ENCODE measurements at regions not wholly inside any gene's neighbourhood (a gene's known extent, or its start where the extent isn't known, plus 50 kb on each side); places are given as distances from the start of the nearest gene placed in this dataset.

DNA sequence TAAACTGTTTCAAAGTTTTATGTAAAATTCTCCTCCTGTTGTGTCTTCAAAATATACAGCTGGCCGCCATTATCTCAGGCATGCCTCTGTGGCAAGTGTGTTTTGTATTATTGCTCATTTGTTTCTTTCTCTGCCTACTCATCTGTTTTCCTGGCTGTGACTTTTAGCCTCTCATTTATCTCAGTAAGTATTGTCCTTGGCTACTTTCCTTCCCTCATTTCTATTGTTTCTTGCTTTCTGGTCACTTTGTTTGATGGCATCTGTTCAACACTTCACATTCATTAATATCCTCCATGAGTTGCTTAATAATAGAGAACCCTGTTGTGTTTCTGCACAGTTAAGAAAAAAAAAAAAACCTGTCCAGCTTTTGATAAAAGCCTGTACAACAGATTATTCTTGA lies 869.4 kb downstream of the PCDH17 start:
- TF ChIP-seq, protein P1, sequence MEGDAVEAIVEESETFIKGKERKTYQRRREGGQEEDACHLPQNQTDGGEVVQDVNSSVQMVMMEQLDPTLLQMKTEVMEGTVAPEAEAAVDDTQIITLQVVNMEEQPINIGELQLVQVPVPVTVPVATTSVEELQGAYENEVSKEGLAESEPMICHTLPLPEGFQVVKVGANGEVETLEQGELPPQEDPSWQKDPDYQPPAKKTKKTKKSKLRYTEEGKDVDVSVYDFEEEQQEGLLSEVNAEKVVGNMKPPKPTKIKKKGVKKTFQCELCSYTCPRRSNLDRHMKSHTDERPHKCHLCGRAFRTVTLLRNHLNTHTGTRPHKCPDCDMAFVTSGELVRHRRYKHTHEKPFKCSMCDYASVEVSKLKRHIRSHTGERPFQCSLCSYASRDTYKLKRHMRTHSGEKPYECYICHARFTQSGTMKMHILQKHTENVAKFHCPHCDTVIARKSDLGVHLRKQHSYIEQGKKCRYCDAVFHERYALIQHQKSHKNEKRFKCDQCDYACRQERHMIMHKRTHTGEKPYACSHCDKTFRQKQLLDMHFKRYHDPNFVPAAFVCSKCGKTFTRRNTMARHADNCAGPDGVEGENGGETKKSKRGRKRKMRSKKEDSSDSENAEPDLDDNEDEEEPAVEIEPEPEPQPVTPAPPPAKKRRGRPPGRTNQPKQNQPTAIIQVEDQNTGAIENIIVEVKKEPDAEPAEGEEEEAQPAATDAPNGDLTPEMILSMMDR (IDR thresholded peaks at IDR 0.05), result no peak
- TF ChIP-seq POLR2A (IDR thresholded peaks at IDR 0.05) (no peak), POLR2AphosphoS5 (IDR thresholded peaks at IDR 0.05) (no peak)

Data from gastroesophageal sphincter (tissue), 3 donors.